SIG-M5 (cell line): ENCODE measurements at regions not wholly inside any gene's neighbourhood (a gene's known extent, or its start where the extent isn't known, plus 50 kb on each side); places are given as distances from the start of the nearest gene placed in this dataset.

Experiments used
- DNase-seq: peaks from one replicate; lab custom pipeline; 2025; lab: John Stamatoyannopoulos, UW

- no peak for DNase-seq
Measured at GRCh38 chr13:73894995-73895571, 239.1 kb downstream of the KLF12 start.

DNA sequence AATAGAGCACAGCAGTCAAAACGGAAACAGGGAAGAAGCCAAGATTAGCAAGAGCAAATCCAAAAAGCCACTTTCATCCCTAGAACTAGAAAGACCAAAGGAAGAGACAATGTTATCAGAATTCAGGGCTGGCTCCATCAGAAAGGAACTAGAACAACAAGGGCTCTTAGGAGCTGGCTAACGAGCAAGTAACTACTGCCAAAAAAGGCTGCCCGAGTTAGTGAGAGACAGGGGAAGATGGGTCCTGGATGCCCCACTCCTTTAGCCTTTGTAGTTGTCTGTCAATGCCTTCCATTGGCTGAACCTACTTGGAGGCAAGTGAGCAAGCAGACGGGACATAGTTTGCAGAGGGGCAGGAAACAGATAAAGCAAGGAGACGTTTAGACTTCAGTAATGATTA is 240.4 kb downstream of the KLF12 start:
- DNase-seq: no peak

DNA sequence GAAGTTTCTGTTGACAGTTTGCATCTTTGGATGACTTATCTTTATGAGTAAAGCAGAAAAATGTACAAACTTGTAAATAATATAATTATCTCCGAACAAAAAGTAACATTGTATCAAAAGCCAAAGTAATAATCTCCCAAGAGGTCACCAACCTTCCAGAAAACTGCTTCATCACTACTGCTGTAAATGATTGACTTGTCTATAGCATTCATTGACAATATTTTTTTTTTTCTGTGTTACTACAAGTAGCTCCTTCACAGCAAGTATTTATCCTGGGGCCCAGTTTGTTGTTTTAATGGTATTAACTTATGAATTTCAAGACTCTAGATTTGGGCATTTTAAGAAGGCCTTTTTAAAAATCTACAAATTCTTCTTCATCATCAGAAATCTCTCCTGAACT is 242.4 kb downstream of the KLF12 start:
- no peak for DNase-seq

DNA sequence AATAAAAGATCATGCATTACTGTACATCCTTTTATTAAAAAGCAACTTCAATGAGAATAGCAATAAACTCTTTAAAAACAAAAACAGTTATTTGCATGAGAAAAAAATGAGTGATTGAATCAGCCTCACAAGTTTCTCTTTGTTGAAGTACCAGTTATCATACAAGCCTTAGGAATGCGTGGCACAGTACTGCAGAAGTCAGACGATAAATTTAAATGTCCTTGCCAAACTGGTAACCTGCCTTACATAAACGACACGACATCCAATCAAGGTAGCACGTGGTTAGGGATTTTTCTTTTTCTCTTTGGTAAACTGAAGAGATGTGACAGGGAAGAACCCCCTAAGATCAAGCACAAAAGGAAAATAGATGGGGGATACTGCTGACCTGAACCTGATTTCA is 251.0 kb downstream of the KLF12 start:
- no peak for DNase-seq

GRCh38 chr13:73880365-73880764 is 253.8 kb downstream of the KLF12 start:
- DNase-seq: no peak

GRCh38 chr13:73879346-73880015 is 254.7 kb downstream of the KLF12 start:
- DNase-seq: no peak

DNA sequence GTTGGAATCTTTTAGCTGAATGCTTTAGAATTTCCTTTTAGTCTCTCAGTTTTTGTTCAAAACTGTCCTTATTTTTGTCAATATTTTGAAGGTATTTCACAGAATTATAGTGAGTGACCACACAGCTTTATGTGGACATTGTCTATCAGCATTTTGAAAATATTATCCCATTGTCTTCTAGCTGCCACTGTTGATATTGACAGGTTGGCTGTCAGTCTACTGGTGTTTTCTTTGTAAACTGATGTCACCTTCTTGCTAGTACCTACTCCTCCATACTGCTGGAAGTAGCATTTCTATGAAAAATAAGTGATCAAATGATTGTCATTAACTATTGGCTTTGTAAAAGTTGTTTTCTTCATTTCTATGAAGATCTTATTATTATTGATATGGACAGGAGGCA is 256.8 kb downstream of the KLF12 start:
- DNase-seq: no peak

DNA sequence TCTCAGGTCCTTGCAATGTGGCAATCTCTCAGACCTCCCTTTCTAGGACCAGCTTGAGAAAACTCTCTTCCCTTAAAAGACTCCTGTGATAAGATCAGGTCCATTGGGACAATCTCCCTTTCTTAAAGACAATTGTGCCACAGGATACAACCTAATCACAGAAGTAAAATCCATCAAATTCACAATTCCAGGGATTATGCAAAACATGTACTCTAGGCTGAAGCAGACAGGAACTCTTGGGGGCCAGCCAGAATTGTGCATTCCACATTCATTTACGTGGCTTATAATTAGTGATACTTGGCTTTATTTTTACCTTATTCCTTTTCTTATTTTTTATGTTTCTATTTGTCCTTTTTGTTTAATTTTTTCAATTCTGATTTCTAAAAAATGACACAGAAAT is 257.9 kb downstream of the KLF12 start:
- DNase-seq: no peak

GRCh38 chr13:73873940-73874830 is 260.0 kb downstream of the KLF12 start:
- no peak for DNase-seq

DNA sequence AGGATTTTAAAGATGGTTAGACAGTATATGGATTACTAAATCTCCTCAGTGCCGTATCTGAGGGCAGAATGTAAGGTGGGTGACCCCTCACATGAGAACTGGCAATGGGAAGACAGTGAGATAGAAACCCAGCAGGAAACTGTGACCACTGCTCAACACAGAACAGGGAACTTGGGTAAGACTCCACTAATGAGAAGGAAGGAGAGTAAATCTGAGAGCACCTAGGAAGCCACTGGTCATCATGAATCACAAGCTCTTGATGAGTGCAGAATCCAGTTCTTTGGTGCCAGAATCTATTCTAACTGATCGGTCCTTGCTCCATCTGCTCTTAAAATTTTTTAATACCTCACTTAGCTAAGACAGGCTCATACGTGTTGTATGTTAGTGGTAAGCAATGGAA is 261.8 kb downstream of the KLF12 start:
- DNase-seq: no peak

DNA sequence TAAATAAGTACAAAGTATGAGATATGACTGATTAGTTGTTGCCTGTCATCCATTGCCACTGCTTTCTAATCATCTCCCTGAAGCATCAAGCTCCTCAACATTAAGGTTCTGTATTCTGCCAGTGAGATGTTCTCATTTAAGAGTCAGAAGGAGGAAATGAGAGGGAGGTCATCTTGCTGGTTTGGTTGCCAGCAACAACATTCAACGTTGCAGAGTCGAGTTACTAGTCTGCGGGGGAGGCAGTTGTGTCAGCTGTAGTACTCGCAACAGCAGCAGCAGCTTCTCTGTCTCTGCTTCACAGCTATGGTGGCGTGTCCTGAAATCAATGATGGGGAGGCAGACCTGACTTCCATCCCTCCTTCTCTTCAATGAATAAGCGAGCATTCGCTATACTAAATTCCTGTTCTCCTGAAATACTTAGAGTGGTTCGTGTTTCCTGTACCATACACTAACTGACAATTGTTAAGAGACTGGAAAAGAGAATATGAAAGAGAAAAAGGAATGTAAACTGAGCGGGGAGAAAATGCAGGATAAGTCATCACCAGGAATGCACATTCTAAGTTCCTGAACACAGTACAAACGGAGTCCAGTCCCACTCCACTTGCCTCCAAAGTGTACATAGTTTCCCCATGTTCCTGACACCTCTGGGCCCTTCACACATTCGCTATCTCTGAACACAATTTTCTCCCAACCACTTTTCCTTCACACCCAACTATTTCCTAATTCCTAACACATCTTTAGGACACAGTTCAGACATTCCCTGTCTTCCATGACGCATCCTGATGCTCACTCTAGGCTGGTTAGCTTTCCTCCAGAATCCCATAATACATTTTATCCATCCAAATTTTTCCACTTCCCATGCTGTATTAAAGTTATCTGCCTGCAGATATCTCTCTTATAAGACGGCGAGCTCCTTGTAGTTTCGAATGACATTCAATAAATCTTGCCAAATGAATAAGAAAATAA is 263.0 kb downstream of the KLF12 start:
- no peak for DNase-seq

DNA sequence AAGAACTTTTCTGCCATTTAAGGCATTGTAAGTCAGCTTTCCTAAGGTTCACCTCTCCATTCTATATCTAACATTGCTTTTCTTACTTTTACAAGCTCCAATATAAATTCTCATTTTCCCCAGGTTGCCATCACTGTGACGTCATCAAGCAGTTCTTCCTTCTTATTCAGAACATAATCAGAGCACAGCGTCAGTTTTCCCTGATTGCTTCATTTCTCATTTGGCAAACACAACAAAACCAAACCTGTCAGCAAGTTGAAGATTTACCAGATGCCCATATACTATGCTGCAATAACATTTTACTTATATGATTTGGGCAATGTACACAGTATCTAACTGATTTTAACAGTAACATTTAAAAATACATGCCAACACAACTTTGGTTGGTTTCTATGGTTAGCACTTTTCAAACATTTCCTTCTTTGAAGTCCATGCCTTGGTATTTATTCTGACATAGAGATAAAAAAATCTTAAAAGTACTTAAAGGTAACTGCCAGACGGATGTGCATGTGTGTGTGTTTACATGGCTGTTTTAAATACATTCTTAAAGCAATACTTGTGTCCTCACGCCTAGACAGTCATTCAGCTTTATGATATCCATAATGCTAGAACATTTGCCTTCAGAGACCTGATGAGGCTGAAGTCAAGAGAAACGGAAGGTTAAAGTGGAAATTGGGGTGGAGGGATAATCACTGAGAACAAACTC is 264.0 kb downstream of the KLF12 start:
- DNase-seq: no peak

GRCh38 chr13:73865027-73865426 is 269.2 kb downstream of the KLF12 start:
- no peak for DNase-seq

GRCh38 chr13:73861136-73861535 is 273.1 kb downstream of the KLF12 start:
- no peak for DNase-seq

- DNase-seq: no peak
Measured at GRCh38 chr13:73860501-73860900, 273.7 kb downstream of the KLF12 start.

GRCh38 chr13:73859841-73860240 is 274.4 kb downstream of the KLF12 start:
- no peak for DNase-seq

GRCh38 chr13:73857106-73857505 is 277.1 kb downstream of the KLF12 start:
- no peak for DNase-seq

- DNase-seq: no peak
Measured at GRCh38 chr13:73851104-73851503, 283.1 kb downstream of the KLF12 start.

DNA sequence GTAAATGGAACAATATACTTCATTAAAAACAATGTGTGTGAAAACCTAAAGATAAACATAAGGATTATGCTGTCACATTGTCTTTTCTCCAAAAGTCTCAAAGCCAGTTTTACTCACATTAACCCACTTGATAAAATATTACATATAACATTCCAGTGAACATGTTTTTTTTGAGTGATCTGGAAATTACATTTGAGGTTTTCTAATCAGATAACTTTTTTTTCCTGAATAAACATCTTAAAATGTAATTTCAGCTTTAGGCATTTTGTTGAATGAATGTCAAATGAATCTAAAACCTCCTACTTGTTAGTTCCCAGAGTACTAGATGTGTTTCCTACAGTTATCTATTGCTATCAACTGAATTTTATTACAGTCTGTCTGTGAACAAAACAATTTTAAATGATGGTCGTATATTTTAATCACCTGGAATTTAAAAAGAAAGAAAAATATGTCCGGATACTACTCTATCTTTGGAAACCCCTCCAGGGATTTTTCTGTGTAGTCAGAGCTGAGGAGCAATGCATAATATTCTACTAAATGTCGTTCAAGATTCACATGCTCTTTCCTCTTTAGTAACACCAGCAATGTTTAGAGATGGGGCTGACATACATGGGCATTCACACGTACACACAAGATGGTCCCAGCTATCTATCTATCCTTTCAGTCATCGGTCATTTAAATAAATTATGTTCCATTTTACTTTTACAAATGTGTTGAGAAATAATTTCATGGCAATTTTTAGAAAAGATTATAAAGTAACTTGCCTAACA is 283.9 kb downstream of the KLF12 start:
- no peak for DNase-seq

- DNase-seq: no peak
Measured at GRCh38 chr13:73849292-73849691, 284.9 kb downstream of the KLF12 start.

- no peak for DNase-seq
Measured at GRCh38 chr13:73844986-73845385, 289.2 kb downstream of the KLF12 start.
